ENCODE measurements at regions not wholly inside any gene's neighbourhood (a gene's known extent, or its start where the extent isn't known, plus 50 kb on each side); places are given as distances from the start of the nearest gene placed in this dataset.

GRCh38 chr2:240333985-240334384 lies 101.5 kb upstream of the GPC1 start:
- intact Hi-C loops (cut with micrococcal nuclease) = no loop called here
- BruUV-seq (replicated peaks) = no TSS peak
- H3K9me3 Mint-ChIP-seq (ENCODE audit: unreplicated experiment) = no peaks in the 10 kb centered on the region
- peaks cover 85% of the 10 kb centered on the region for H3K27me3 Mint-ChIP-seq (ENCODE audit: insufficient read depth, unreplicated experiment)
- DNase-seq (ENCODE audit: unreplicated experiment) = no peak
- POLR2A ChIA-PET = no interaction called here
- H3K4me3 Mint-ChIP-seq (ENCODE audit: unreplicated experiment) = no peak overlapping the region
- CTCF ChIA-PET = interaction anchor here (0.6 kb wide), 2 partner anchors 272 to 1320 kb away, joined by 3 read pairs; no protein-coding TSS in a partner anchor
- no peaks in the 10 kb centered on the region for H3K4me1 Mint-ChIP-seq (ENCODE audit: insufficient read depth, unreplicated experiment)
- no peak overlapping the region for H3K27ac Mint-ChIP-seq (ENCODE audit: low read depth, unreplicated experiment)
- no peak for TF ChIP-seq CTCF (IDR thresholded peaks at IDR 0.05; ENCODE audit: unreplicated experiment)
- no peaks in the 10 kb centered on the region for H3K36me3 Mint-ChIP-seq (ENCODE audit: insufficient read depth, unreplicated experiment)

- ChIA-PET CTCF (no interaction called here), POLR2A (interaction anchor here (0.7 kb wide), 1 partner anchor 179 kb away, joined by 4 read pairs; no protein-coding TSS in a partner anchor)
- no peak for TF ChIP-seq CTCF (IDR thresholded peaks at IDR 0.05; ENCODE audit: unreplicated experiment)
- Mint-ChIP-seq H3K4me1 (ENCODE audit: insufficient read depth, unreplicated experiment) (no peaks in the 10 kb centered on the region), H3K27me3 (ENCODE audit: insufficient read depth, unreplicated experiment) (peaks cover 74% of the 10 kb centered on the region), H3K4me3 (ENCODE audit: unreplicated experiment) (no peak overlapping the region), H3K9me3 (ENCODE audit: unreplicated experiment) (no peaks in the 10 kb centered on the region), H3K27ac (ENCODE audit: low read depth, unreplicated experiment) (no peak overlapping the region), H3K36me3 (ENCODE audit: insufficient read depth, unreplicated experiment) (no peaks in the 10 kb centered on the region)
- BruUV-seq (replicated peaks) = no TSS peak
- intact Hi-C loops (cut with micrococcal nuclease) = no loop called here
- no peak for DNase-seq (ENCODE audit: unreplicated experiment)
These were observed 100.4 kb upstream of the GPC1 start for GRCh38 chr2:240335061-240335460.

- no peak overlapping the region for H3K4me3 Mint-ChIP-seq (ENCODE audit: unreplicated experiment)
- H3K27ac Mint-ChIP-seq (ENCODE audit: low read depth, unreplicated experiment) = no peak overlapping the region
- H3K4me1 Mint-ChIP-seq (ENCODE audit: insufficient read depth, unreplicated experiment) = no peaks in the 10 kb centered on the region
- no peak for TF ChIP-seq CTCF (IDR thresholded peaks at IDR 0.05; ENCODE audit: unreplicated experiment)
- no peak for DNase-seq (ENCODE audit: unreplicated experiment)
- H3K9me3 Mint-ChIP-seq (ENCODE audit: unreplicated experiment) = no peaks in the 10 kb centered on the region
- H3K36me3 Mint-ChIP-seq (ENCODE audit: insufficient read depth, unreplicated experiment) = no peaks in the 10 kb centered on the region
- peaks cover 55% of the 10 kb centered on the region for H3K27me3 Mint-ChIP-seq (ENCODE audit: insufficient read depth, unreplicated experiment)
- ChIA-PET POLR2A (no interaction called here), CTCF (no interaction called here)
- intact Hi-C loops (cut with micrococcal nuclease) = no loop called here
- no TSS peak for BruUV-seq (replicated peaks)
These were observed 98.5 kb upstream of the GPC1 start for GRCh38 chr2:240336820-240337427.

GRCh38 chr2:240338274-240338673 lies 97.2 kb upstream of the GPC1 start:
- no TSS peak for BruUV-seq (replicated peaks)
- no peaks in the 10 kb centered on the region for H3K36me3 Mint-ChIP-seq (ENCODE audit: insufficient read depth, unreplicated experiment)
- H3K4me1 Mint-ChIP-seq (ENCODE audit: insufficient read depth, unreplicated experiment) = no peaks in the 10 kb centered on the region
- POLR2A ChIA-PET = no interaction called here
- no peak for DNase-seq (ENCODE audit: unreplicated experiment)
- no peak for TF ChIP-seq CTCF (IDR thresholded peaks at IDR 0.05; ENCODE audit: unreplicated experiment)
- CTCF ChIA-PET = interaction anchor here (0.6 to 0.7 kb wide), 2 partner anchors 9 to 781 kb away, joined by 3 to 4 read pairs; no protein-coding TSS in a partner anchor
- peaks cover 7% of the 10 kb centered on the region for H3K9me3 Mint-ChIP-seq (ENCODE audit: unreplicated experiment)
- H3K27me3 Mint-ChIP-seq (ENCODE audit: insufficient read depth, unreplicated experiment) = peaks cover 42% of the 10 kb centered on the region
- no peak overlapping the region for H3K27ac Mint-ChIP-seq (ENCODE audit: low read depth, unreplicated experiment)
- H3K4me3 Mint-ChIP-seq (ENCODE audit: unreplicated experiment) = no peak overlapping the region
- intact Hi-C loops (cut with micrococcal nuclease) = no loop called here
